T-cell (primary cell): ENCODE measurements at regions not wholly inside any gene's neighbourhood (a gene's known extent, or its start where the extent isn't known, plus 50 kb on each side); places are given as distances from the start of the nearest gene placed in this dataset.
A peak's percentile ranks its signal among the peaks of the same experiment; 100 is the strongest.
"Not testable (repeated sequence)": the region's sequence is repeated elsewhere in the genome, so short reads cannot be mapped to it uniquely, and the experiment has no call there.

ENCODE experiments used
- ATAC-seq, 4 experiments: fragments of 200-7000 bp in 3 of 4; fragments of 150-1000 bp in 1 of 4; cut with Tn5 transposase; replicated peaks in 1 of 4; 1 replicate in 3 of 4; 2 replicates in 1 of 4; pipeline ENCODE4 v1.10.0; 2021; ENCODE audit warnings: moderate library complexity in 3 of 4, mild to moderate bottlenecking in 2 of 4, moderate number of reproducible peaks in 1 of 4
- CTCF ChIA-PET, 2 donors: fragments of 300-600 bp; sonication (Branson Sonifier 250); formaldehyde crosslinking; loops; one replicate each; lab custom pipeline; 2022; ENCODE audit warnings: antibody characterized with exemption in 2 of 2; lab: Charles Lee
- POLR2A ChIA-PET, 2 donors: fragments of 300-600 bp; sonication (Branson Sonifier 250); formaldehyde crosslinking; loops; one replicate each; lab custom pipeline; 2022; ENCODE audit warnings: antibody characterized with exemption in 2 of 2; lab: Charles Lee
- DNase-seq, 35 experiments: peaks; one replicate each; pipeline versions ENCODE4 v3.0.0 to v3.0.0-alpha.2; 2013 to 2023
- H3K27ac ChIP-seq: one replicate; pipeline ENCODE4 v1.5.1; 2013; ENCODE audit warnings: low read length
- H3K27me3 ChIP-seq, 2 experiments: replicated peaks in 1 of 2; 1 replicate in 1 of 2; 2 replicates in 1 of 2; pipeline versions ENCODE4 v1.6.1 to v1.7.0; 2013; ENCODE audit warnings: low read length in 1 of 2, mixed read lengths in 1 of 2; ENCODE audit not compliant: control insufficient read depth in 2 of 2, insufficient read depth in 2 of 2; ENCODE audit errors: extremely low read depth in 1 of 2
- H3K36me3 ChIP-seq, 2 donors: 1 replicate in 1 of 2; 2 replicates in 1 of 2; pipeline versions ENCODE4 v1.6.1 to v1.7.0; 2013; ENCODE audit warnings: low read length in 1 of 2; ENCODE audit not compliant: control insufficient read depth in 2 of 2, insufficient read depth in 1 of 2; ENCODE audit errors: extremely low read depth in 1 of 2
- H3K4me1 ChIP-seq, 2 experiments: 1 replicate in 1 of 2; 2 replicates in 1 of 2; pipeline versions ENCODE4 v1.6.1 to v1.7.0; 2013; ENCODE audit warnings: low read length in 2 of 2, mixed read lengths in 1 of 2; ENCODE audit not compliant: insufficient read depth in 2 of 2, control insufficient read depth in 1 of 2; ENCODE audit errors: extremely low read depth in 1 of 2
- H3K4me3 ChIP-seq, 2 donors: 1 replicate in 1 of 2; 2 replicates in 1 of 2; pipeline versions ENCODE4 v1.5.1 to v1.7.0; 2013; ENCODE audit warnings: mild to moderate bottlenecking in 2 of 2, low read length in 1 of 2, moderate library complexity in 1 of 2; ENCODE audit not compliant: control insufficient read depth in 1 of 2; ENCODE audit errors: extremely low read depth in 1 of 2
- H3K9me3 ChIP-seq: 2 replicates; pipeline ENCODE4 v1.7.0; 2013
- H3K27ac Mint-ChIP-seq, 2 donors: one replicate each; pipeline ENCODE4 v1.8.0; 2020 to 2021; ENCODE audit warnings: mild to moderate bottlenecking in 2 of 2, mixed read lengths in 2 of 2
- H3K27me3 Mint-ChIP-seq, 2 donors: one replicate each; pipeline ENCODE4 v1.8.0; 2021 to 2022; ENCODE audit warnings: mixed read lengths in 2 of 2
- H3K36me3 Mint-ChIP-seq: one replicate; pipeline ENCODE4 v1.8.0; 2021; ENCODE audit warnings: mixed read lengths
- H3K4me1 Mint-ChIP-seq, 3 donors: one replicate each; pipeline ENCODE4 v1.8.0; 2020 to 2022; ENCODE audit warnings: mixed read lengths in 3 of 3, mild to moderate bottlenecking in 1 of 3
- H3K4me3 Mint-ChIP-seq, 3 donors: one replicate each; pipeline ENCODE4 v1.8.0; 2020 to 2022; ENCODE audit warnings: mild to moderate bottlenecking in 3 of 3, mixed read lengths in 3 of 3, moderate library complexity in 3 of 3
- H3K9me3 Mint-ChIP-seq, 3 donors: one replicate each; pipeline ENCODE4 v1.8.0; 2020 to 2022; ENCODE audit warnings: mixed read lengths in 3 of 3
- WGBS: methylation state at CpG from one replicate; pipeline ENCODE4 v1.1.5; 2013; ENCODE audit warnings: missing lambda C conversion rate; ENCODE audit not compliant: insufficient coverage; 5-methylcytosine and 5-hydroxymethylcytosine counted together

DNA sequence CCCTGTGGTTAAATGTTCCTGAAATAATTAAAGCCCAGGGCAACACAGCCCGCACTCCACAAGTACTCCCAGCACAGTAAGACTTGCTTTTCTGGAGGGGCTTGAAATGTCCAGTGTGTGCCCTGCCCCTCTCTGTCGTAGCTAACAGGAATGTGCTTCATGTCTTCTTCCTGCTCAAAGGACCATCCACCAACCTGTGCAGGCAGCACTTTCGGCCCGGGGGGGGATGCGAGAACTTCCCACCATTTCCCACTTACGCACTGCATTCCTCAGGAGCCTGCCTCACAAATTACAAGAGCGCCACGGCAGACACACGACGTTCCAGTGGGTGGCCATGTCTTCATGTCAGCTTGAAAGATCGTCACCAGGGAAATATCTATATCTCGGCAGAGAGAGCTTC lies 70.3 kb upstream of the CLEC6A start:
- H3K4me1 Mint-ChIP-seq, H3K36me3 ChIP-seq, DNase-seq, H3K27ac ChIP-seq, H3K4me3 Mint-ChIP-seq, H3K36me3 Mint-ChIP-seq, POLR2A ChIA-PET, CTCF ChIA-PET, H3K9me3 Mint-ChIP-seq, H3K4me1 ChIP-seq, H3K27ac Mint-ChIP-seq, H3K4me3 ChIP-seq, ATAC-seq, H3K9me3 ChIP-seq: not testable (repeated sequence)
- peaks cover 0 to 19% of the 10 kb centered on the region in 2 experiments for H3K27me3 ChIP-seq
- peaks cover 15 to 18% of the 10 kb centered on the region in 2 donors for H3K27me3 Mint-ChIP-seq
- WGBS, result 60% methylated on average over 1 of the region's 12 CpGs

GRCh38 chr12:8386661-8387060 lies 69.1 kb upstream of the CLEC6A start:
- H3K27me3 Mint-ChIP-seq, result peaks cover 12 to 20% of the 10 kb centered on the region in 2 donors
- H3K9me3 ChIP-seq, H3K4me3 Mint-ChIP-seq, H3K27ac Mint-ChIP-seq, ATAC-seq, H3K4me3 ChIP-seq, POLR2A ChIA-PET, H3K27ac ChIP-seq, CTCF ChIA-PET, DNase-seq, H3K36me3 Mint-ChIP-seq, H3K4me1 ChIP-seq, H3K9me3 Mint-ChIP-seq, H3K36me3 ChIP-seq, H3K4me1 Mint-ChIP-seq: not testable (repeated sequence)
- peaks cover 0 to 19% of the 10 kb centered on the region in 2 experiments for H3K27me3 ChIP-seq
- no CpG with 5 or more reads among the region's 2 CpGs for WGBS

GRCh38 chr12:8389296-8389695 lies 66.5 kb upstream of the CLEC6A start:
- H3K4me1 Mint-ChIP-seq, H3K4me3 ChIP-seq, H3K27ac ChIP-seq, H3K36me3 ChIP-seq, H3K36me3 Mint-ChIP-seq, ATAC-seq, DNase-seq, H3K4me1 ChIP-seq, H3K9me3 Mint-ChIP-seq, POLR2A ChIA-PET, H3K9me3 ChIP-seq, H3K27ac Mint-ChIP-seq, CTCF ChIA-PET: not testable (repeated sequence)
- WGBS, result 88% methylated on average over 4 of the region's 8 CpGs
- H3K27me3 ChIP-seq, result peaks cover 0 to 19% of the 10 kb centered on the region in 2 experiments
- H3K27me3 Mint-ChIP-seq, result peaks cover 12 to 33% of the 10 kb centered on the region in 2 donors
- peak overlapping the region; percentile 47 to 68 (median 56) for H3K4me3 Mint-ChIP-seq

- ATAC-seq (peak; percentile 52 to 88 (median 78)), DNase-seq (peak in 28 of 35 experiments; percentile 8 to 76 (median 51))
- H3K4me1 Mint-ChIP-seq, H3K36me3 Mint-ChIP-seq, POLR2A ChIA-PET, H3K27ac ChIP-seq, H3K4me1 ChIP-seq, H3K27ac Mint-ChIP-seq, H3K9me3 Mint-ChIP-seq, CTCF ChIA-PET, H3K9me3 ChIP-seq, H3K36me3 ChIP-seq: not testable (repeated sequence)
- Histone ChIP-seq H3K4me3 (peak overlapping the region; percentile 15 to 31), H3K27me3 (peaks cover 0 to 15% of the 10 kb centered on the region in 2 experiments)
- WGBS, result 2% methylated on average over 36 of the region's 81 CpGs
- Mint-ChIP-seq H3K27me3 (peaks cover 7 to 29% of the 10 kb centered on the region in 2 donors), H3K4me3 (peak overlapping the region; percentile 53 to 68 (median 59))
Measured at GRCh38 chr12:8390001-8390777, 65.6 kb upstream of the CLEC6A start.

DNA sequence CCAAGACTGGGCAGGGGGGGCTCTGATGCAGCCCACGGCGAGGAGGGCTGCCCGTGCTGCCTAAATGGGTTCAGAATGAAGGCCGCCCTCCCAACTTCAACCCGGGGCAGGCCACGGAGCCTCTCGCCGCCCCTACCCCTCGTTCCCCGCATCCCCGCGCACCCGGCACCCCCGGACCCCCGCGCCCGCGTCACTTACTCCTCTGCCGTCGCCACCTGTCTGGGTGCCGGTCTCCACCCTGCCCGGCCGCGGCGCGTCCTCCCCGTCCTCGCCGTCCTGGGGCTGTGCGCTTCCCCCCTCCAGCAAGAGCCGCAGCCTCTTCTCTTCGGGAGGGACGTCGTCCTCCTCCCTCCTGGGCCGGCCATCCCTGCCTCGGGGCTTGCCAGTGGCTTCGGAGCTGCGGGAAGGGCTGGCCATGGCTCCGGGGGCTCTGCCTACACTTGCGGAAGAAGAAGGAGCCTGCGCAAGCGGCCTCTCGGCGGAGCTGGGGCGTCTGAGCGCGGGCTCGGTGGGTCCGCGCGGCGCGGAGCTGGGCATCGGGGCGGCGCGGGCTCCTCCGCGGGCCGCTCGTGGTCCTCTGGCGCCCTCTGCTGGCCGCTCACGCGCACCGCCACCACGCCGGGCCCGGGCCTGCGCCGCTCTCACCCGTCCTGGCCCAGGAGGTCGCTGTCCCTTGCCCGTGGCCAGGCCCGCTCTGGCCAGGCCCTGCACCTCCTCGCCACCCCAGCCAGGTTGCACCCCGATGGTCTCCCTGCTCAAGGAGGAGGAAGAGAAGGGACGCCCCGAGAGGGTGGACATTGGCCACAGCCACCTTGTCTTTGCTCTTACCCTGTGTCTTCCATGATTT lies 59.3 kb upstream of the CLEC6A start:
- H3K36me3 Mint-ChIP-seq, H3K4me1 Mint-ChIP-seq, H3K9me3 ChIP-seq, POLR2A ChIA-PET, H3K4me1 ChIP-seq, H3K36me3 ChIP-seq, H3K27ac Mint-ChIP-seq, H3K27ac ChIP-seq, H3K9me3 Mint-ChIP-seq: not testable (repeated sequence)
- 4% methylated on average over 61 of the region's 79 CpGs for WGBS
- peak overlapping the region in 1 of 2 donors; percentile 30 for H3K4me3 ChIP-seq
- DNase-seq, result peak in 34 of 35 experiments; percentile 15 to 77 (median 56)
- Mint-ChIP-seq H3K27me3 (peaks cover 9 to 23% of the 10 kb centered on the region in 2 donors), H3K4me3 (peak overlapping the region; percentile 46 to 57 (median 50))
- peaks cover 0 to 17% of the 10 kb centered on the region in 2 experiments for H3K27me3 ChIP-seq
- CTCF ChIA-PET, result interaction anchor here in 1 of 2 donors (0.6 to 0.8 kb wide), 2 partner anchors 99 to 1385 kb away, joined by 3 to 4 read pairs; no protein-coding TSS in a partner anchor
- ATAC-seq, result peak; percentile 88 to 100 (median 98)

DNA sequence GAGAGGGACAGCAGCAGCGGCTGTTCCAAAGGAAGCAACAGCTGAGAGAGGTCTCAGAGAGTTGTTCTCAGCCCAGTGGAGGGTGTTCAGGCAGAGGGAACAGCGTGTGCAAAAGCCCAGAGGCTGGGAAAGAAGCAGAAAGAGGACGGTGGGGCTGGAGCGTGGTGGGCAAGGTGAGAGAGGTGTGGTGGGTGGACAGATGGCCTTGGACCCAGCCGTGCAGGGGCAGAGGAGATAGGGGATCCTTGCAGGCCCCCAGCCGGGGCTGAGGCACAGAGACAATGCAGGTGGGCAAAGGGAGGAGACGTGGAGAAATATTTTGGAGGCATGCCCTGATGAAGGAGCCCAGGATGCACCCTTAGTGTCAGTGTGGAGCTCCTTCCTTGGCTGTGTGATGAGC lies 58.4 kb upstream of the CLEC6A start:
- ATAC-seq, H3K36me3 Mint-ChIP-seq, H3K4me1 Mint-ChIP-seq, DNase-seq, H3K9me3 ChIP-seq, H3K9me3 Mint-ChIP-seq, CTCF ChIA-PET, POLR2A ChIA-PET, H3K27ac Mint-ChIP-seq, H3K27ac ChIP-seq, H3K36me3 ChIP-seq, H3K4me3 ChIP-seq, H3K4me1 ChIP-seq: not testable (repeated sequence)
- H3K27me3 Mint-ChIP-seq, result peaks cover 9 to 19% of the 10 kb centered on the region in 2 donors
- peaks cover 0 to 17% of the 10 kb centered on the region in 2 experiments for H3K27me3 ChIP-seq
- WGBS, result 68% methylated on average over 4 of the region's 7 CpGs
- peak overlapping the region in 1 of 3 donors; percentile 49 for H3K4me3 Mint-ChIP-seq
